Esophagus muscularis mucosa (tissue), 4 donors: ENCODE measurements at regions not wholly inside any gene's neighbourhood (a gene's known extent, or its start where the extent isn't known, plus 50 kb on each side); places are given as distances from the start of the nearest gene placed in this dataset.

Experiments
- CTCF ChIP-seq, 3 experiments: fragments of 200-600 bp in 2 of 3; fragments of 450-650 bp in 1 of 3; sonication (generic) in 2 of 3; IDR thresholded peaks; one replicate each; pipeline ENCODE4 v1.5.1; 2017 to 2019; ENCODE audit warnings: antibody characterized with exemption in 3 of 3, mild to moderate bottlenecking in 2 of 3, moderate library complexity in 1 of 3
- EP300 ChIP-seq: sonication (generic); formaldehyde crosslinking; IDR thresholded peaks from one replicate; pipeline ENCODE4 v1.6.1; 2017; ENCODE audit warnings: antibody characterized with exemption
- POLR2A ChIP-seq: fragments of 450-650 bp; IDR thresholded peaks from one replicate; pipeline ENCODE4 v1.6.1; 2017; ENCODE audit warnings: antibody characterized with exemption, moderate library complexity, mild to moderate bottlenecking, low read depth
- POLR2AphosphoS5 ChIP-seq, 2 donors: sonication (generic); formaldehyde crosslinking; IDR thresholded peaks; one replicate each; pipeline ENCODE4 v1.6.1; 2017; ENCODE audit warnings: antibody characterized with exemption in 2 of 2

- no peak for TF ChIP-seq CTCF (IDR thresholded peaks at IDR 0.05)
- TF ChIP-seq EP300: no peak
- TF ChIP-seq POLR2A: no peak
- no peak for TF ChIP-seq POLR2AphosphoS5 (IDR thresholded peaks at IDR 0.05)
Measured at GRCh38 chr12:19683178-19683927, 244.1 kb downstream of the AEBP2 start.
